ENCODE measurements at regions not wholly inside any gene's neighbourhood (a gene's known extent, or its start where the extent isn't known, plus 50 kb on each side); places are given as distances from the start of the nearest gene placed in this dataset.

DNA sequence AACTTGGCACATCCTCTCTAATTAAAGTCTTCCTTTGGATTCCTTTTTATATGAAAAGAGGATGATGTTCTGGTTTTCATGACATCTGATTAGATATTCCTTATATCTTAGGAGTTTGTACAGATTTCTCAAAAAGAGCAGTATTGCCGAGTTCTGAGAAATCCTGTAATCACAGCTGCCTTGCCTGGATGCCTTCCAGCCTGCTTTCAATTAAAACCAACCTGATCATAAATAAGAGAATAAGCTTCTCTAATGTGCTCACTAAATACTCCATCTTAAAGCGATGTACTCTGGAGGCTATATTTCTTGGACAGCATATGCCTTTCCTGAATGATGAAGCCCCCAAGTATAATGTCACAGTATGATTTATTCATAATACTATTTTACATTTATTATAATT, 1203.8 kb upstream of the PIK3C3 start:
- DNase-seq (ENCODE audit: low read depth in 4 of 4, low spot score in 3 of 4), result no peak

DNA sequence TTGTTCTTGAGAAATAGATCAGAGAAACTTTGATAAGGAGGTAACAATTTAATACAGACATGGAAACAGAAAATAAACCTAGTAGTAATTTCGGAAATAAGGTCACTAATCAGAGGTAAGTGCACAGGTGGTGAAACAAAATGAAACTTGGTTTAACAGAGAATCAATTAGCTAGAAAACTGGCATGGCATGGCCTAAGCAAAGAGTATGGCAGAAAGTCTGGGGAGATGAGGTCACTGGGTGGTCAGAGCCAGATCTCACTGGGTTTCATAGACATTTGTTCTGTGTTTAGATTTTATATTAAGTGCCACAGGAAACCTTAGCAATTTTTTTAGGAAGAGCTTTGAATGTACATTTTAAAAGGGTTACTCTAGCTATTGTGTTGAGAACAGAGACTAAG, 1216.0 kb upstream of the PIK3C3 start:
- DNase-seq (ENCODE audit: low read depth in 4 of 4, low spot score in 3 of 4), result no peak

DNA sequence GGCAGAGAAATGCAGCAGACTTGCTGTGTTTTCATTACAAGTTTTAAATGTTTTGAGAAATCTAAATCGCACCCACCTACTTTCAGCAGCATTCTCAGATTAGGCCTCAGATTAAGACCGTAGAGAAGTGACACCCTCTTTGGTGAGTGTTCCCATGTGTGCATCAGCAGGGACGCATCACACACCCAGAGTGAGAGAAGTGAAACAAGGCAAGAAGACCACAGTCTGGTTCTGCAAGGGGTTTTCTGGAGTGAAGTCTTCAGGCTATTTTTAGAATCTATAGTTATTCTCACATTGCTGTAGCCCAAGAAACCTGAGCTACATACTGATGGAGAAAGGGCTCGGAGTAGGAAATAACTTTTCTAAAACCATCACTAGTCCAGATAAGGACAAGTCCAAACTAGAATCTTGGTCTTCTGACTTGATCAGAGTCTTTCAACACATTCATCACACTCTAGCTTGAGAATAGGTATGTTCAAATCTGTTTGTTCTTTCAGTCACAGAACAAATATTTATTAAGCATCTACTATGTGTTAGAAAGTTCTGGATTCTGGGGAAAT, 1216.6 kb upstream of the PIK3C3 start:
- no peak for DNase-seq (ENCODE audit: low read depth in 4 of 4, low spot score in 3 of 4)

DNA sequence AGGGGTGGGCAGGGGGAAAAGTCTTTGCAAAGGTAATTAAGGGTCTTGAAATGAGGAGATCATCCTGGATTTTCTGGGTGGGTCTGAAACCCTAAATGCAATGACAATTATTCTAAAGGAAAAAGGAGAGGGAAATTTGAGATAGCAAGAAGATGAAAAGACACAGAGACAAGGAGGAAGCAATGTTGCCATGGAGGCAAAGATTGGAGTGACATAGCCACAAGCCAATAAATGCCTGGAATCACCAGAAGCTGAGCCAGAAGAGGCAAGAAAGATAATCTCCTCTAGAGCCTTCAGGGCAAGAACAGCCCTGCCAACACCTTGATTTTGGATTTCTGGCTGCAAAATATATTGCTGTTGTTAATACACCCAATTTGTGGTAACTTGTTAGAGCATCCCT, 1246.3 kb upstream of the PIK3C3 start:
- no peak for DNase-seq (ENCODE audit: low read depth in 4 of 4, low spot score in 3 of 4)

DNA sequence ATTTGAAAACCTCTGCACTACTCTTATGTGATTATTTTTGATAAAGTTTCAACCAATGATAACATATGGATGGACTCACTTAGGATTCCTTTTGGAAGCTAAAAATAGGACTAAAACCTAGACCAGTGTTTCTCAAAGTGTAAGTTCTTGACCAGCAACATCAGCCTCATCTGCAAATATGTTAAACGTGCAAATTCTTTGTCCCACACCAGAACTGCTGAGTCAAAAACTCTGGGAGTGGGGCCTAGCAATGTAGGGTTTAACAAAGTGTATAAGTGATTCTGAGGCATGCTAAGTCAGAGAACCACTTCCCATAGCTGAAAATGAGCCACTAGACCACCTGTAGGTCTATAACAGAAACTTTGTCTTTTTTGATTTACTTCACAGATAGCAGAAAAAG, 1247.2 kb upstream of the PIK3C3 start:
- no peak for DNase-seq (ENCODE audit: low read depth in 4 of 4, low spot score in 3 of 4)

DNA sequence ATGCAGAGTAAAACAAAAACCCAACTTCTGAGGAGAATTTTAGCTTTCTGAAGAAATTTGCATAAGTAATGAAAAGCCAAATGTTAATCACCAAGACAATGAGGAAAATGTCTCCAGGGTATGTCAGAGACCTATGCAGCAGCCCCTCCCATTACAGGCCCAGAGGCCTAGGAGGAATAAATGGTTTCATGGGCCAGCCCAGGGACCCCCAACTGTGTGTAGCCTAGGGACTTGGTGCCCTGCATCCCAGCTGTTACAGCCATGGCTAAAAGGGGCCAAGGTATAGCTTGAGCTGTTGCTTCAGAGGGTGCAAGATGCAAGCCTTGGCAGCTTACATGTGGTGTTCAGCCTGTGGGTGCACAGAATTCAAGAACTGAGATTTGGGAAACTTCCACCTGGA, 1256.9 kb upstream of the PIK3C3 start:
- DNase-seq (ENCODE audit: low read depth in 4 of 4, low spot score in 3 of 4), result no peak

DNA sequence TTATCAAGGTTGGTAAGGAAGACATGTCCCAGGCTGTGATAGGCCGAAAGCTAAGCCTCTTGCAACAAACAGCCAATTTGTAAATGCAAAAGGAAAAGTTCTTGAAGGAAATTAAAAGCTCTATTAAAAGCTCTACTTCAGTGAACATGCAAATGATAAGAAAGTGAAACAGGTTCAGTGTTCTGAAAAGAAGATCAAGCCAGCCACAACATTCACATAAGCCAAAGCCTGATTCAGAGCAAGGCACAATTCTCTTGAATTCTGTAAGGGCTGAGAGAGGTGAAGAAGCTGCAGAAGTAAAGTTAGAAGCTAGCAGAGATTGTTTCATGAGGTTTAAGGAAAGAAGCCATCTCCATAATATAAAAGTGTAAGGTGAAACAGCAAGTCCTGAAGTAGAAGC, 1259.5 kb upstream of the PIK3C3 start:
- DNase-seq (ENCODE audit: low read depth in 4 of 4, low spot score in 3 of 4), result no peak

DNA sequence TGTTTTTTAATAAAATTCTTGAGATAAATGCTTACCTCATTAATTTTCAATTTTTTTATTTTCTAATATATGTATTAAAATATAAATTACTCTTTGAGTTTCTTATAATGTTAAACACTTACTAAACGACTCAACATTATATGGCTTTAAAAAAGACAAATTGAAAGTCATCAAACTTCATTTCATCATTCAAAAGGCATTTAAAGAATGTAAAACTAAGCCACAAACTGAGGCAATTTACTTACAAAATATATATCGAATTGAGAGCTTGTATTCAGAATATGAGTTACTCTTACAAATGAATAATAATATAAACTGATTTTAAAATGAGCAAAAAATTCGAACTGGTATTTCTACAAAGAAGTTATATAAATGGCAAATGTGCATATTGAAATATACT, 1262.2 kb upstream of the PIK3C3 start:
- DNase-seq (ENCODE audit: low read depth in 4 of 4, low spot score in 3 of 4), result no peak

DNA sequence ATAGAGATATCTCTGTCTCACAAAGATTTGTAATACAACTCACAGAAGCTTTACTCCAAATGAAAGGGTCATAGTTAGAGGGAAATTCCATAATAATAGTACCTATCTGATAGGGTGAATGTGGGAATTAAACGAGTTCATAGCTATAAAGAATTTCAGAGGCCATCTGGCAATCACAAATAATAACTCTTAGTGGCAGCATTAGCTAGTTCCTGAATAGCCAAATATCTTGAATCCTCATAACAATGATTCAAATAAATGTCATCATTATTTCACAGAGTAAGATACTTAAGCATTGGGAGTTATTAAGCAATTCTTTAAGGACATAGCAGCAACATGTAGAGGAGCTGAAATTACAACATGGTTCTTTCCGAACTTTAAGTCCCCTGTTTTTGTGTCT, 1265.0 kb upstream of the PIK3C3 start:
- DNase-seq (ENCODE audit: low read depth in 4 of 4, low spot score in 3 of 4), result no peak

DNA sequence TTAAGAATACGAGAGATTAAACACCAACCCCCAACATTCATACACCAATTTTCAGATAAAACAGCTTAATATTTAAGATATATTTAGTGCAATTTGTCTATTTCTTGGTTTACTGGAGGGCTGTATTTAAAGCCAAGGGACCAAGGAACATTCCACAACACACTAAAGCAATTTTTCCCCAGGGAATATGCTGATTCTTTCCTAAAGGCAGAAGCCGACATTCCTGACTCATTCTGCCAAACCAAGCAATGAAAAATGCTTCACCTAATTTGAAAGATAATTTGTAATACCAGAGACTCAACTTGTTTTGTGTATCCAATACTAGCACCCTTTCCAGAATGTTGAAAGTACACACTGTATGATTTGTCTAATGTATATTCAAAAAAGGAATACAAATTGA, 1267.6 kb upstream of the PIK3C3 start:
- DNase-seq (ENCODE audit: low read depth in 4 of 4, low spot score in 3 of 4), result no peak

DNA sequence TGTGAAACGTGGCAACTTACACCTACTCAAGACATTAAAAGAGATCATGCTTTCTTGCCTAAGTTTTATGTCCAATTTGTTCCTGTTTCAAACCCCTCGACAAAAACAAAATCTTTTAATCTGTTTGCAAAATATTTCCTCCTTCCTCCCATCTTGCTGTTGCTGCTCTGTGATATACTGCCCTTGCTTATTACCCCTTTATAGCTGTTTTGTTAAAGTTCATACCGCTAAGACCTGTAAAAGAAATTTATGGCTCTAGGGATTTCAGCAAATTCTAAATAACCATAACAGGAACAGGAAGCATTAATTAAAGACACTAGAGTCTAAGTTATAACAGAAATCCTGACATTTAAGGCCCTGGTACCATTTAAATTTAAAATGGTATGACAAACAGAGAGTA, 1268.2 kb upstream of the PIK3C3 start:
- no peak for DNase-seq (ENCODE audit: low read depth in 4 of 4, low spot score in 3 of 4)

DNA sequence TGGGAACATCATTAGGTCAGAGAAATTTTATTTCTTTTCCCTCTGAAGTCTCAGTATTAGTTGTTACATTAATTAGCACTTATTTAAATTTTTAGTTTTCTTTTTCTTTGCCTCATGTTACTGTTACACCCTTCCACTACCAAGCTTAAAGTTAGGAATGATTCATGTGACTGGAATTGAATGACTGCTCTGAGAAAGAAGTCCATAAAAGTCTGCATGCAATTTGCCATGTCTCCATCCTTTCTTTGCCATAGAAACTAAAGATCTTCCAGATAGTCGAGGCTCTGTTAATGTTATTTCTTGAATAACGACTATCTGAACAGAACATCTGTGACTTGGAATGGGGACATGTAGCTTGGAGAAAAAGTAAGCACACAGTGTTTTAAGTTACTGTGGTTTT, 1269.8 kb upstream of the PIK3C3 start:
- DNase-seq (ENCODE audit: low read depth in 4 of 4, low spot score in 3 of 4), result no peak

DNA sequence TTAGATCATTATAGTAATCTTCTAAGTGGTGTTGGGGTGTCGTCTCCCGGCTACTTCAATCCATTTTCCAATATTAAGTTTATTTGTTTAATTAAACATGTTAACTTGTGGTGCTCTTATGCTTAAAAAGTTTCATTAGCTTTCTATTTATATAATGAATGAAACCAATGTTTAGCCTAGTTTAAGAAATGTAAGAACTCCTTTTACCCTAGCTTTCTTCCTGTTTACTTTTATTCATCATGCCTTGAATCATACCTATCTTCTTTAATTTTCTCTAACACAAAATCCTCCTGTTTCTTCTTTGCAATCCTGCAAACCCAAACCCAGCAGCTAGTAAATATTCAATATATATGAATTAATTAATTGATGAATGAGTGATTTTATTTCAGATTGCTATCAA, 1276.7 kb upstream of the PIK3C3 start:
- no peak for DNase-seq (ENCODE audit: low read depth in 4 of 4, low spot score in 3 of 4)

DNA sequence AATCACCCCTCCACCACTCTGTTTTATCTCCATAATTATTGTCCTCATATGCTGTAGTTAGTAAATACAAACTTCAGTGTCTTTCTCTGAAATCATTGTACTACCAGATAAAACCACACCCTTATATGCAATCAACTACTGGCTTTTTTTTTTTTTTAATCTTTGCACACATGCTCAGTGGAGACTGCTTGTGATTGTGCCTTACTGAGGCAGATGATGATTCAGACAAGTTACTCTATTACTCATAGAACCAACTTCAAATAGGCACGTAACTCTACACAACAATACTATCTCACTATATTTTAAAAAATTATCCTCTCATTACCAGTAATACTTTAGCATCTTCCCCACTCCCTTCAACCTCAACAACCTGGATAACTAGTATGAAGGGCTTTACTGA, 1278.4 kb upstream of the PIK3C3 start:
- no peak for DNase-seq (ENCODE audit: low read depth in 4 of 4, low spot score in 3 of 4)

DNA sequence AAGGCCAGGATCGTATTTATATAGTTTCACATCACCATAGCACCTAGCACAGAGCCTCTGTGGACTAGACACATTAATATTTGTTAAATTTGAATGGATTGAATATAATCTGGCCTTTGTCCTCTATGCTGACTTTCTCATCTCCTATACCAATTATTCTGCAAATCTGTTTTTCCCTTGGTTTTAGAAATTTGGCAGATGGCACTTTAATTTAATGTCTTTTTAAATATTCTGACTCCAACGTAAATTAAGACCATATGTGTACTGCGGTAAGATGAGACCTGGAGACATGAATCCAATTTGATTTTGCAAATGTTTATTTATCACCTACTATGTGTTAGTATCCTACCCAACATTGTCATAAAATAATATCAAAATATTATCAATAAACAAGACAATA, 1281.9 kb upstream of the PIK3C3 start:
- no peak for DNase-seq (ENCODE audit: low read depth in 4 of 4, low spot score in 3 of 4)

DNA sequence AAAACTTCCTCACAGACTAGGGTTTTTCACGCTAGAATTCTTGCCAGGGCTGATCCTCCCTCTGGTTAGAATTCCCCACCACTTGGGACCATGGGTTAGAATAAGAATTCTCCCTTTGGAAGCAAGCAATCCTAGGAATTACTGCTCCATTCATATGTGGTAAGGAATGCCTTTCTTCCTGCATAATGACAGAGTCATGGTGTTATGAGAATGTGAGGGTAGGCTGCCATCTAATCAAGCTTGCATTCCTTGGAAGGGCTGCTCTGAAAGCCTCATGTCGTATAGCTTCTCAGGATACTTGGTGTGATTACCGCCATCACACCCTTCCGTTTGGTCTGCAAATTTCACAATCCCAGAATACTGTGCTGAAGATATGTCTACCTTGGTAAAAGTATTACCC, 1282.4 kb upstream of the PIK3C3 start:
- no peak for DNase-seq (ENCODE audit: low read depth in 4 of 4, low spot score in 3 of 4)

DNA sequence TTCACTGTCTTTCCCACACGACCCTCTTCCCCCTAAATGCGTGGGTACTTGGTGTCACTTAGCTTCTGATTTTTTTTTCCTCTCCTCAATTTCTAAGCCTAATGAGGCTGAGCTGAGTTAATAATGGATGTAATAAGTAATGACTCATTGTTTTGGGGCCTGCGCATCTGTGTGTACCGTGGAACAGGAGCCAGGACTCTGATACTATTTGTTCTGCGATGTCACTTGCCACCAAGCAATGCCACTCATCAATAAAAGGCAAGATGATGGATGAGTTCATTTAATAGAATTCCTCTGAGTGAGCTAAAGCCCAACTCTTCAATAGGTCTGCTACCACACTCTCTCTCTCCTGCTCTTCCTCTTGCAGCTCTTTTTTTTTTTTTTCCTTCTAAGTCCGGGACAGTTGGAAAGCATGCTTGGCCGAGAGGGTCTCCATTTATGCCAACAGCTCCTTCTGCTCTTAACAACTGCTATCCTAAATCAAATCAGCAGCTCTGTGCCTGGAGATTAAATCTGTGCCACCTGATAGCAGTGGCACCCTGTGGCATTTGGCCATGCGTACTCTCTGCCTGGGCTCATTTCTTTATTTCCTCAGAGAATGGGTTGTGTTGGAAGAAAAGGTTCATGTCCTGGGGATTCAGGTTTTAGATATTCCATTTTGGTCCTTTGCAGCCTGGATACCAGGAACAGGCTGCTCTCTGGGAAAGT, 1284.2 kb upstream of the PIK3C3 start:
- DNase-seq (ENCODE audit: low read depth in 4 of 4, low spot score in 3 of 4), result no peak

DNA sequence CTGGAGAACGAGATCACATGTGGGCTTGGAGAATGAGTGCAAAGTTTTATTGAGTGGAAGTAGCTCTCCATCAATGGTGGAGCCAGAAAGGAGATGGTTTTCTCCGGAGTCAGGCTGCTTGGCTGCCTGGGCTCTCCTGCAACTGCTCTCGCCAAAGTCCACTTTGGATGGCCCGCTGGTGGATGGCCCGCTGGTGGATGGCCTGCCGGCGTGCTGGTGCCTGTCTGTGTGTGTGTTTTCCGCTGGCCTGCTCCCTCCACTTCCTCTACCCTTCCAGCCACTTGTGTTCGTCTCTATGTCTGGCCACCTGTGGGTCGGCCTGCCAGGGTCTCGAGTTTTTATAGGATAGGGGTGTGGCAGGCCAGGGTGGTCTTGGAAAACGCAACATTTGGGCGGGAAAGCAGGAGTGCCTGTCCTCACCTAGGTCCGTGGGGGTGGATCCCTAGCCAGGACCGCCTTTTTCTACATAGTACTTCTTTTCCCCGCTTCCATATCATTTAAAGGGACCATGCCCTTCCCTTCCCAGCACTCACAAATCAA, 1292.1 kb upstream of the PIK3C3 start:
- no peak for DNase-seq (ENCODE audit: low read depth in 4 of 4, low spot score in 3 of 4)

DNA sequence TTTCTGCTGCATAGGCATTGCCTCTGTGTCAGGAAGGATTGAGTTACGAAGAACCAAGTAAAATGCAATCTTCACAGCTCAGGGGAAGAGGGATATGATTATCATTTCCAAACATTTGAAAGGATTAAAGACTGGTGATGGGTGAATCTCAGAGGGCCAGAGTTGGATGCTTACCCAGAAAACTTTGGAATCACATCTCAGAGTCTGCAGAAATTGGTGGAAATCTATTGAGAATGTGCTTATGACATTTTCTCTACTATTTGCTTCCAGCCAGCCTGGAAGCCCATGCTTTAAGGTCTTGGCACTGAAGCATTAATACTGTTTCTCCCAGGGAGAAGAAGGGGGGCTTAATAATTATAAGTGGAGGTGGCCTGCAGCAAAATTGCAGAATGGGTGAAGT, 1301.4 kb upstream of the PIK3C3 start:
- no peak for DNase-seq (ENCODE audit: low read depth in 4 of 4, low spot score in 3 of 4)

DNA sequence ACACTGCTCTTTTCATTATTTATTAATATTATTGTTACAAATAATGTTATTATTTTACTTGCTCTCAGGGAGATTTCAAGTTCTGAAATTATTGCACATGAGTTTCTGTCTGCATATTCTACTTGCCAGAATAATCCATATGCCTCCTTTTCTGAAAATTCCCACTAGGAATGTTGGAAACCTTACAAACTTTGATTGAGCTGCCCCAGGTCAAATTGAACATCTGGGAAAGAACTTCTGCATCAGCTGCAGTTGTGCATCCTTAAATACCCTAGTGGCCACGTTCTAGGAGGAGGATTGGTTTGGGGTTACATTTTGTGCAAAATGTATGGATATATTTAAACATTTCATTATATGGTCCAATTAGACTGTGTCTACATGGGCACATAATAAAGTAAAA, 1302.7 kb upstream of the PIK3C3 start:
- DNase-seq (ENCODE audit: low read depth in 4 of 4, low spot score in 3 of 4), result no peak

DNA sequence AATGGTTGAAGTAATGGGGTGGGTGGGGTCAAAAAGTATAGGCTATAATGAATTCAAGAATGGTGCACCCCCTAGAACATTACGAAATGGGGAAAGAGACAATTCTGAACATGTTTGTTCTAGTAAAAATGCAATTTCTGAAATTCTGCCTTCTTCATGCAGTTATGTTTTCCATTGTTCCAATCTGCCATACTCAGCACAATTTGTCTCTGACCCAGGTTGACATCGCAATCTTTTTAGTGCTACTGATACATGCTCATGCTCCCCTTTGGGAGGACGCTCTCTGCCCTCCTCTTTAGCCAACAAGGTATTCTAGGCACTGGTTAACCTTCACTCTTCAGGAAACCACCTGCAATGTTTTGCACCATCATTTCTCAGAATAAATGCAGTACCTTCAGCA, 1303.9 kb upstream of the PIK3C3 start:
- no peak for DNase-seq (ENCODE audit: low read depth in 4 of 4, low spot score in 3 of 4)

DNA sequence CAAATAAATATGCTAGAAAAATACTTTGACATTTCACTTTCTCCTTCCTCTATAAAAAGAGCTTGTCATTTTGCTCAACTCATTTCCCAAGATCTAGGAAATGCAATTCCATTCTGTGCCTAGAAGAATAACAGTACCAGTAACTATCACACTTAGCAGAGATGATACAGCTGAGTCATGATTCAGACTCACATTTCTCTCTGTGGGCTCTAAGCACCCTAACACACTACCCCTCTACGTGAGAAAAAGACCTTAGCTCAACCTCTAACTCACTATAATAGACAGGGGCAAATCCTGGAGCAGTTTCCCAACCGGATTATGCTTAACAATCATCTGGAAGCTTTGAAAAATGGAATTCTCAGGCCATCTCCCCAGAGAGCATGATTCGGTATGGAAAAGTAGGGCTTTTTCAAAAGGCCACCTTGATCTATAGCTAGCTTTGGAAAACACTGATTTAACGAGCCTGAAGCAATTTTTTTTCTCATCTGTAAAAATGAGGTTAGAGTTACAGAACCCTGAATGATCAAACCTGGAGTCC, 1312.3 kb upstream of the PIK3C3 start:
- no peak for DNase-seq (ENCODE audit: low read depth in 4 of 4, low spot score in 3 of 4)

DNA sequence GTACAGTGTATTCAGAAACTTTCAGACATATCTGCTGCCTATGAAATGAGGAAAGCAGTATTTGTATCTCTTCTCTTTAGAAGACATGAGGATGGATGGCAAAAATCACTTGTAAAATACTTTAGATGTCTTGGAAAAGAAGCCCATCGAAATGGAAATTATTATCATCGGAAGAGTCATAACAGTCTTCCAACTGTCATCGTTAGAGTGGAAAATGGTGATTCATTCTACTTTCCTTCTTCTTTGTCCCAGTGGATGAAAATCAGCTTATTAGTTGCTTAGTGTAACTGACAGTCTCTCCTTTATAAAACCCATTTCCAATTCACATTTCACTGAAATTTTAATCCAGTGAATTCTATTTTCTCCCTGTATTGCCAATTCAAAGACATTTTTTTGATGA, 1323.7 kb upstream of the PIK3C3 start:
- no peak for DNase-seq (ENCODE audit: low read depth in 4 of 4, low spot score in 3 of 4)
